ENCODE measurements at regions not wholly inside any gene's neighbourhood (a gene's known extent, or its start where the extent isn't known, plus 50 kb on each side); places are given as distances from the start of the nearest gene placed in this dataset.

- TF ChIP-seq MAX (IDR thresholded peaks at IDR 0.05), result no peak
- no peak for TF ChIP-seq ESRRA (IDR thresholded peaks at IDR 0.05; ENCODE audit: borderline replicate concordance, low read length)
- TF ChIP-seq MAZ (IDR thresholded peaks at IDR 0.05; ENCODE audit: borderline replicate concordance, low read depth, low read length), result no peak
- no peak for TF ChIP-seq TP53 (CRISPR knock-in tag; IDR thresholded peaks at IDR 0.05)
- no peak for TF ChIP-seq EP300 (IDR thresholded peaks at IDR 0.05)
- TF ChIP-seq NPAS2 (CRISPR knock-in tag; IDR thresholded peaks at IDR 0.05; ENCODE audit: borderline replicate concordance), result no peak
- no peak for TF ChIP-seq USF2 (IDR thresholded peaks at IDR 0.05)
- no peak for TF ChIP-seq PBX3 (IDR thresholded peaks at IDR 0.05)
- no peak for TF ChIP-seq CTCF (IDR thresholded peaks at IDR 0.05)
- no peak for TF ChIP-seq POLR2A (IDR thresholded peaks at IDR 0.05; ENCODE audit: low read length)
- TF ChIP-seq REST (IDR thresholded peaks at IDR 0.05), result no peak
- no peak for TF ChIP-seq HMGXB4 (CRISPR knock-in tag; IDR thresholded peaks at IDR 0.05; ENCODE audit: borderline replicate concordance)
- TF ChIP-seq JUN (IDR thresholded peaks at IDR 0.05), result no peak
Measured at GRCh38 chr20:60300374-60300773, 342.2 kb downstream of the CDH26 start.
